Uterus (tissue), 3 donors: ENCODE measurements at regions not wholly inside any gene's neighbourhood (a gene's known extent, or its start where the extent isn't known, plus 50 kb on each side); places are given as distances from the start of the nearest gene placed in this dataset.

Source experiments
- DNase-seq, 2 donors: peaks; one replicate each; pipeline ENCODE4 v3.0.0-alpha.2; 2019 to 2020
- H3K27ac ChIP-seq, 2 donors: fragments of 200-600 bp; sonication (generic); 1 replicate in 1 of 2; 2 replicates in 1 of 2; pipeline ENCODE4 v1.5.1; 2016 to 2018
- H3K27me3 ChIP-seq, 2 donors: fragments of 200-600 bp; sonication (generic); one replicate each; pipeline ENCODE4 v1.5.1; 2018 to 2019; ENCODE audit warnings: control low read depth in 1 of 2
- H3K36me3 ChIP-seq, 2 donors: fragments of 200-600 bp; sonication (generic); one replicate each; pipeline ENCODE4 v1.5.1; 2019; ENCODE audit warnings: control low read depth in 1 of 2
- H3K4me1 ChIP-seq, 2 donors: fragments of 200-600 bp; sonication (generic); one replicate each; pipeline ENCODE4 v1.5.1; 2018 to 2019; ENCODE audit warnings: control low read depth in 1 of 2
- H3K4me3 ChIP-seq, 2 donors: fragments of 200-600 bp; sonication (generic); 1 replicate in 1 of 2; 2 replicates in 1 of 2; pipeline ENCODE4 v1.5.1; 2018 to 2019; ENCODE audit warnings: mild to moderate bottlenecking in 1 of 2
- H3K9me3 ChIP-seq, 2 donors: fragments of 200-600 bp; sonication (generic); one replicate each; pipeline ENCODE4 v1.5.1; 2019; ENCODE audit warnings: control low read depth in 1 of 2
- CTCF ChIP-seq, 4 experiments: fragments of 200-600 bp in 2 of 4; fragments of 450-650 bp in 2 of 4; sonication (generic) in 2 of 4; IDR thresholded peaks; one replicate each; pipeline ENCODE4 v1.5.1; 2016 to 2019; ENCODE audit warnings: antibody characterized with exemption in 4 of 4, mild to moderate bottlenecking in 2 of 4, moderate library complexity in 1 of 4
- POLR2A ChIP-seq, 2 donors: fragments of 450-650 bp; IDR thresholded peaks; one replicate each; pipeline ENCODE4 v1.6.1; 2016; ENCODE audit warnings: antibody characterized with exemption in 2 of 2, mild to moderate bottlenecking in 1 of 2, moderate library complexity in 1 of 2
- intact Hi-C: fragments of 100-400 bp; cut with DNase I; formaldehyde crosslinking; loops from one replicate; pipeline ENCODE4 v1.15.1; 2023; ENCODE audit warnings: low total_unique reads
- donor health status: DM: yes; HTN: yes; CAD: no.

GRCh38 chr3:33947272-33948195, 149.1 kb downstream of the PDCD6IP start:
- Histone ChIP-seq H3K27me3 (no peaks in the 10 kb centered on the region), H3K27ac (no peak overlapping the region), H3K4me1 (no peaks in the 10 kb centered on the region), H3K4me3 (no peak overlapping the region), H3K36me3 (no peaks in the 10 kb centered on the region), H3K9me3 (no peaks in the 10 kb centered on the region)
- TF ChIP-seq POLR2A (IDR thresholded peaks at IDR 0.05), result no peak
- TF ChIP-seq CTCF (IDR thresholded peaks at IDR 0.05), result no peak
- intact Hi-C loops, result no loop called here
- DNase-seq, result no peak

- no peak overlapping the region for H3K4me3 ChIP-seq
- intact Hi-C loops, result no loop called here
- H3K27me3 ChIP-seq, result no peaks in the 10 kb centered on the region
- H3K27ac ChIP-seq, result no peak overlapping the region
- no peaks in the 10 kb centered on the region for H3K9me3 ChIP-seq
- no peaks in the 10 kb centered on the region for H3K4me1 ChIP-seq
- H3K36me3 ChIP-seq, result no peaks in the 10 kb centered on the region
- DNase-seq, result no peak
- TF ChIP-seq CTCF (IDR thresholded peaks at IDR 0.05) (no peak), POLR2A (IDR thresholded peaks at IDR 0.05) (no peak)
These were observed 150.6 kb downstream of the PDCD6IP start for GRCh38 chr3:33949074-33949473.

DNA sequence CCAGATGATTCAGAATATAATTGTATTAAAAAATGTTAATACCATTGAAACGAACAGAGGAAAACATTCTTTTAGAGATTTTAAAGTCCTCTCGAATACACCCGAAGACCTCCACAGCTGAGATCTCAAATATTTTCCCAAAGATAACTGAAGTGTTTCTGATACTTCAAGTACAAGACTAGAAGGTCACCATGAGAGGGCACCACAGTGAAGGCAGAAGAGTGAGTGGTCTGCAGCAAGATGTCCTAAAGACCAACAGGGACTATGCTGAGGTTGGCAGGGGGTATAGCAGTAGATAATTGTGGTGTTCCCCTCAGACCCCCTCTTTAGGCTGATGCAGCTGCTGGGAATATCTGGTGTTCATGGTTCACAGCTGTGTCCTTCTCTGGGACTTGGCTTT, 156.5 kb downstream of the PDCD6IP start:
- no peak for TF ChIP-seq POLR2A (IDR thresholded peaks at IDR 0.05)
- Histone ChIP-seq H3K4me1 (no peaks in the 10 kb centered on the region), H3K4me3 (no peak overlapping the region), H3K36me3 (no peaks in the 10 kb centered on the region), H3K27ac (no peak overlapping the region), H3K9me3 (no peaks in the 10 kb centered on the region), H3K27me3 (no peaks in the 10 kb centered on the region)
- no peak for DNase-seq
- intact Hi-C loops, result no loop called here

- Histone ChIP-seq H3K27me3 (no peaks in the 10 kb centered on the region), H3K36me3 (no peaks in the 10 kb centered on the region), H3K4me3 (no peak overlapping the region), H3K4me1 (no peaks in the 10 kb centered on the region), H3K27ac (no peak overlapping the region), H3K9me3 (no peaks in the 10 kb centered on the region)
- TF ChIP-seq CTCF (IDR thresholded peaks at IDR 0.05) (no peak), POLR2A (IDR thresholded peaks at IDR 0.05) (no peak)
- no peak for DNase-seq
- intact Hi-C loops, result no loop called here
These were observed 157.8 kb downstream of the PDCD6IP start for GRCh38 chr3:33956206-33956605.

GRCh38 chr3:33956776-33957175, 158.3 kb downstream of the PDCD6IP start:
- DNase-seq, result no peak
- no peak overlapping the region for H3K27ac ChIP-seq
- no peak overlapping the region for H3K4me3 ChIP-seq
- no peaks in the 10 kb centered on the region for H3K9me3 ChIP-seq
- TF ChIP-seq POLR2A (IDR thresholded peaks at IDR 0.05) (no peak), CTCF (IDR thresholded peaks at IDR 0.05) (no peak)
- H3K36me3 ChIP-seq, result no peaks in the 10 kb centered on the region
- intact Hi-C loops, result no loop called here
- H3K27me3 ChIP-seq, result no peaks in the 10 kb centered on the region
- H3K4me1 ChIP-seq, result no peaks in the 10 kb centered on the region
